ENCODE measurements at regions not wholly inside any gene's neighbourhood (a gene's known extent, or its start where the extent isn't known, plus 50 kb on each side); places are given as distances from the start of the nearest gene placed in this dataset.
"Not testable (repeated sequence)": the region's sequence is repeated elsewhere in the genome, so short reads cannot be mapped to it uniquely, and the experiment has no call there.

DNA sequence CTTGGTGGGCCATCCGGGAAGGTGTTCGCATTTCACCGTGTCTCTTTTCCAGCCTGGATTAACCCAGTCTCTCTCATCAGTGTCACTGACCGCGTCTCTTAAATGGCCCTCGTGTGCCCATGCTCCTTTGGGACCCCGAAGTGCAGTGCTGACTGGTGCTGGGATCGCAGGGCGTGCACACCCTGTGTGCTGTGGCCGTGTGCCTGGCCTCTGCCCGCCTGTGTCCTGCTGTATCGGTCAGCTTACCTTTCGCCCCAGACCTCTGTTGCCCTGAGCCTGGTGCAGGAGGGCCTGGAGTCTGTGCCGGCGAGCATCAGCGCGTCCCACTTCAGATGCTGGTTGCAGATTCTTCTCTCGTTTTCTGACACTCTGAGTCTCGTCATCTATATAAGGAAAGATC, 68.3 kb upstream of the HGFAC start:
- DNase-seq (ENCODE audit: low spot score), result no peak
- no peak overlapping the region for H3K27ac ChIP-seq
- TF ChIP-seq, protein P1, sequence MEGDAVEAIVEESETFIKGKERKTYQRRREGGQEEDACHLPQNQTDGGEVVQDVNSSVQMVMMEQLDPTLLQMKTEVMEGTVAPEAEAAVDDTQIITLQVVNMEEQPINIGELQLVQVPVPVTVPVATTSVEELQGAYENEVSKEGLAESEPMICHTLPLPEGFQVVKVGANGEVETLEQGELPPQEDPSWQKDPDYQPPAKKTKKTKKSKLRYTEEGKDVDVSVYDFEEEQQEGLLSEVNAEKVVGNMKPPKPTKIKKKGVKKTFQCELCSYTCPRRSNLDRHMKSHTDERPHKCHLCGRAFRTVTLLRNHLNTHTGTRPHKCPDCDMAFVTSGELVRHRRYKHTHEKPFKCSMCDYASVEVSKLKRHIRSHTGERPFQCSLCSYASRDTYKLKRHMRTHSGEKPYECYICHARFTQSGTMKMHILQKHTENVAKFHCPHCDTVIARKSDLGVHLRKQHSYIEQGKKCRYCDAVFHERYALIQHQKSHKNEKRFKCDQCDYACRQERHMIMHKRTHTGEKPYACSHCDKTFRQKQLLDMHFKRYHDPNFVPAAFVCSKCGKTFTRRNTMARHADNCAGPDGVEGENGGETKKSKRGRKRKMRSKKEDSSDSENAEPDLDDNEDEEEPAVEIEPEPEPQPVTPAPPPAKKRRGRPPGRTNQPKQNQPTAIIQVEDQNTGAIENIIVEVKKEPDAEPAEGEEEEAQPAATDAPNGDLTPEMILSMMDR (IDR thresholded peaks at IDR 0.05), result no peak
- no peak overlapping the region for H3K4me3 ChIP-seq

DNA sequence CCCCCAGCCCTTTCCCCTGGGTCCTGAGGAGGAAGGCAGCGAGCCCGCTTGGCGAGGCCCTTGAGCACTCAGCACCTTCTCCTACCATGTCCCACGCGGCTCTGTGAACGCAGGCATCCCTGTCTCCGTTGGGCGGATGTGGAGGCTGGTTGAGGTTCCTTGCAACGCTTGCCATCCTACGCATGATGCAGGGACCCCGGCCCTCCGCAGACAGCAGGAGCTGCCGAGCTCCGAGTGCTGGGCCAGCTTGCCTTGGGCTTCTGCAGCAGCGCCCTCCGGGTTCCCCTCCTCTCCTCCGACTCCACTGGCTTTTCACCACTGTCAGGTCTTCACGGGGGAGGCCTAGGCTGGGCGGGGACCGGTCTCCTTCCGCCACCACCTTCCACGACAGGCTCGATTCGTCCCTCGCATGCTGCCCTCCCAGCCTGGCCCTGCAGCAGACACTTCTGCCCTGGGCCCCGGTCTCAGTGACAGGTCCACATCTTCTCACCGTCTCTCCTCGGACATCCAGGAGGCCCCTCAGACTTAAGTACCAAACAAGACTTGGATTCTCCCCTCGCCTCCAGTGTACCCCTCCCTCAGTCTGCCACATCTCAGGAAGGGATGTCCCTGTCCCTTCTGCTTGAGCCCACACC, 67.6 kb upstream of the HGFAC start:
- TF ChIP-seq, protein P1 (IDR thresholded peaks at IDR 0.05), result no peak
- H3K27ac ChIP-seq, result no peak overlapping the region
- H3K4me3 ChIP-seq, result no peak overlapping the region
- no peak for DNase-seq (ENCODE audit: low spot score)

GRCh38 chr4:3374667-3375066, 67.1 kb upstream of the HGFAC start:
- H3K4me3 ChIP-seq, result no peak overlapping the region
- DNase-seq (ENCODE audit: low spot score), result no peak
- TF ChIP-seq, protein P1 (IDR thresholded peaks at IDR 0.05), result no peak
- no peak overlapping the region for H3K27ac ChIP-seq

DNA sequence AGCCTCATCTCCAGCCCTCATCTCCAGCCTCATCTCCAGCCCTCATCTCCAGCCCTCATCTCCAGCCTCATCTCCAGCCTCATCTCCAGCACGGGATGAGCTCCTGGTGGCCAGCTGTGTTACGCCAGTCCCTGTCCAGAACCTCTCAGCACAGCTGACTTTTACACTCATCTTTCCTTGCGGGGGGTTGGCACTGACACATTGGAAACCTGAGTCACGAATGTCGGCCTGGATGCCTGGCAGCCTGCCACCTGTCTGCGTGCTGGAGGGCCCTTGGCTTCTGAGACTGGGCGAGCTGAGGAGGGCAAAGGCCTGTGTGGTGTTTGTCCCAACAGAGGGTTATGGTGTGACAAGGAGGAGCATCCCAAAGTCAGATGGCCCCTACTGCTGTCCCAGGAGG, 66.1 kb upstream of the HGFAC start:
- H3K4me3 ChIP-seq, result no peak overlapping the region
- no peak for DNase-seq (ENCODE audit: low spot score)
- TF ChIP-seq, protein P1 (IDR thresholded peaks at IDR 0.05), result no peak
- H3K27ac ChIP-seq, result no peak overlapping the region

DNA sequence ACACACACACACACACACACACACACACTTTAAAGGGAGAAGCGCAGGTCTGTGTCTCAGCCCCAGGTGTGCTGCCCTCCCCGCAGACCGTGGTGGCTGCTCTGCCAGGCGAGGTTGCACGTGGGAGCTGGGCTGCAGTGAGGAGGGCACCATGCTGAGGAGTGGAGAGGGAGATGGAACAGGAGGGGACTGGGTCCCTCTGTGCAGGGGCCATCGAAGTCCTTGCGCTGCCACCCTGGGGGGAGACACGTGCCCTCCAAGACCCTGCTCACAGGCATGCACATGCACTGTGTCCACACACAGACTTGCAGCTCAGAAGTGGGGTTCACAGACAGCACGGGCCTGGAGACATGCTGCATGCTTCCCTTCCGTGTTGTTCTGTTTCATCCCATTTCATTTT, 65.5 kb upstream of the HGFAC start:
- Histone ChIP-seq H3K4me3 (no peak overlapping the region), H3K27ac (no peak overlapping the region)
- TF ChIP-seq, protein P1 (IDR thresholded peaks at IDR 0.05), result no peak
- DNase-seq (ENCODE audit: low spot score), result no peak

- H3K27ac ChIP-seq, result no peak overlapping the region
- TF ChIP-seq, protein P1 (IDR thresholded peaks at IDR 0.05), result no peak
- H3K4me3 ChIP-seq, result no peak overlapping the region
- DNase-seq (ENCODE audit: low spot score), result no peak
These were observed 64.2 kb upstream of the HGFAC start for GRCh38 chr4:3377557-3377956.

DNA sequence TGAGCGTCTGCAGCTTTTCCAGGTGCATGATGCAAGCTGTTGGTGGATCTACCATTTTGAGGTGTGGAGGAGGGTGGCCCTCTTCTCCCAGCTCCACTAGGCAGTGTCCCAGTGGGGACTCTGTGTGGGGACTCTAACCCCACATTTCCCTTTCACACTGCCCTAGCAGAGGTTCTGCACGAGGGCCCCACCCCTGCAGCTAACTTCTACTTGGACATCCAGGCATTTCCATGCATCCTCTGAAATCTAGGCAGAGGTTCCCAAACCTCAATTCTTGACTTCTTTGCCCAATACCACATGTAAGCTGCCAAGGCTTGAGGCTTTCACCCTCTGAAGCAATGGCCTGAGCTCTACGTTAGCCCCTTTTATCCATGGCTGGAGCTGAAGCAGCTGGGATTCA, 61.4 kb upstream of the HGFAC start:
- DNase-seq (ENCODE audit: low spot score); H3K4me3 ChIP-seq; H3K27ac ChIP-seq: not testable (repeated sequence)

DNA sequence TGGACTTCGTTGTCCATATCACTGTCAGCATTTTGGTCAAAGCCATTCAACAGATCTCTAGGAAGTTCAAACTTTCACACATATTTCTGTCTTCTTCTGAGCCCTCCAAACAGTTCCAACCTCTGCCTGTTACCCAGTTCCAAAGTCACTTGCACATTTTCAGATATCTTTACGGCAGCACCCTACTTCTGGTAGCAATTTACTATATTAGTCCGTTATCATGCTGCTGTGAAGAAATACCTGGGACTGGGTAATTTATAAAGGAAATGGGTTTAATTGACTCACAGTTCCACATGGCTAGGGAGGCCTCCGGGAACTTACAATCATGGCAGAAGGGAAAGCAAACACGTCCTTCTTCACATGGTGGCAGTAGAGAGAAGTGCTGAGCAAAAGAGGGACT, 60.6 kb upstream of the HGFAC start:
- not testable (repeated sequence) for H3K27ac ChIP-seq; DNase-seq (ENCODE audit: low spot score); H3K4me3 ChIP-seq

Data from coronary artery (tissue), 2 donors.